Endodermal cell (in vitro differentiated cells): ENCODE measurements at regions not wholly inside any gene's neighbourhood (a gene's known extent, or its start where the extent isn't known, plus 50 kb on each side); places are given as distances from the start of the nearest gene placed in this dataset.

Experiments used
- DNase-seq: peaks from one replicate; pipeline ENCODE4 v3.0.0-alpha.2; 2017
- H3K27ac ChIP-seq: 2 replicates; pipeline ENCODE4 v1.5.1; 2013; ENCODE audit warnings: mild to moderate bottlenecking, low read depth, low read length, moderate library complexity
- H3K27me3 ChIP-seq: 2 replicates; pipeline ENCODE4 v1.6.1; 2013; ENCODE audit warnings: mild to moderate bottlenecking, low read length, moderate library complexity; ENCODE audit not compliant: insufficient read depth, control insufficient read depth, poor library complexity, severe bottlenecking
- H3K36me3 ChIP-seq: 2 replicates; pipeline ENCODE4 v1.7.0; 2013; ENCODE audit warnings: mild to moderate bottlenecking, low read length, moderate library complexity; ENCODE audit not compliant: control insufficient read depth, insufficient read depth
- H3K4me1 ChIP-seq: one replicate; pipeline ENCODE4 v1.7.0; 2013; ENCODE audit warnings: low read length; ENCODE audit not compliant: control insufficient read depth, insufficient read depth
- H3K4me3 ChIP-seq: 2 replicates; pipeline ENCODE4 v1.5.1; 2013; ENCODE audit warnings: mild to moderate bottlenecking, low read length, moderate library complexity
- H3K9ac ChIP-seq: 2 replicates; pipeline ENCODE4 v1.6.1; 2013; ENCODE audit warnings: mild to moderate bottlenecking, low read length, moderate library complexity; ENCODE audit not compliant: poor library complexity, severe bottlenecking; ENCODE audit errors: extremely low read depth
- H3K9me3 ChIP-seq: 2 replicates; pipeline ENCODE4 v1.6.1; 2013; ENCODE audit warnings: mild to moderate bottlenecking, low read length, moderate library complexity; ENCODE audit not compliant: control insufficient read depth
- H3K27ac Mint-ChIP-seq: 2 replicates; pipeline ENCODE4 v1.8.0; 2020; ENCODE audit warnings: mixed read lengths
- H3K27me3 Mint-ChIP-seq: 2 replicates; pipeline ENCODE4 v1.8.0; 2021; ENCODE audit warnings: mild to moderate bottlenecking, mixed read lengths; ENCODE audit not compliant: insufficient read depth
- H3K36me3 Mint-ChIP-seq: 2 replicates; pipeline ENCODE4 v1.8.0; 2020; ENCODE audit warnings: low read depth, mixed read lengths
- H3K4me1 Mint-ChIP-seq: 2 replicates; pipeline ENCODE4 v1.8.0; 2020; ENCODE audit warnings: mixed read lengths
- H3K4me3 Mint-ChIP-seq: 2 replicates; pipeline ENCODE4 v1.8.0; 2020; ENCODE audit warnings: mild to moderate bottlenecking, moderate library complexity, mixed read lengths
- H3K9me3 Mint-ChIP-seq: 2 replicates; pipeline ENCODE4 v1.8.0; 2020; ENCODE audit warnings: mild to moderate bottlenecking, mixed read lengths
- WGBS, 2 experiments: methylation state at CpG; one replicate each; pipeline versions ENCODE4 v1.1.5 to v1.1.7; 2013; ENCODE audit warnings: missing lambda C conversion rate in 2 of 2, mixed read lengths in 1 of 2; ENCODE audit not compliant: insufficient coverage in 1 of 2, insufficient read length in 1 of 2; 5-methylcytosine and 5-hydroxymethylcytosine counted together
- TF ChIP-seq, protein P1 (sequence below): fragments of 200-600 bp; sonication (generic); conservative IDR thresholded peaks from 2 replicates; pipeline ENCODE4 v1.5.0; 2021; ENCODE audit warnings: antibody characterized with exemption, mild to moderate bottlenecking

DNA sequence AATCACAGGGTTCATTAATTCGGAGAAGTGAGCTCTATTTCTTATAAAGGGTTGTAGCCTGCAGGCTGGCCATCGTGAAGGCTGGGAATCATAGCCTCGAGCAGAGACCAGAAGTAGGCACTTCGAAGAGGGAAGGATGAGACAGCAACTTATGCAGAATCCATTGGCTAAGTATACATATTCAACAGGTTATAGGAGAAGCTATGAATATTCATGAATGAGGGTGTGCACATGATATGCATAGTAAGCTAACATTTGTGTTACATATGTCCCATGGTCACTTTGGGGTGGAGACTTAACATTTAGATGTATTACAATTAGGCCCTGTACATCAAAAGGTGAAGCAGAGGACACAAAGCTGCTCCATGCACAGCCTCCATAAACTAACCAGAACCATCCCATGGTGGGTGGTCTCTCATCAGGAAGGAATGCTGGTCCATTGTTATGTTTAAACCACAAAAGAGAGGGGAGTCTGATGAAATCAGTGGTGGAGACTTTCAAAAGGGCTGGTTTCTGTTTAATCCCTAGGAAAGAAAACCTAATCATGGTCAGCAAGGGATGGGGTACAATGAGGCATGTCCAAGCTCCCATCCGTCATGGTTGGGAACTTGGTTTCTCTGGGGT is 80.8 kb upstream of the FHIT start:
- DNase-seq, result peak; percentile 59
- Histone ChIP-seq H3K4me3 (no peak overlapping the region), H3K36me3 (no peaks in the 10 kb centered on the region), H3K9ac (no peak overlapping the region), H3K27ac (no peak overlapping the region), H3K27me3 (no peaks in the 10 kb centered on the region), H3K9me3 (peaks cover 4% of the 10 kb centered on the region), H3K4me1 (no peaks in the 10 kb centered on the region)
- Mint-ChIP-seq H3K27ac (peak overlapping the region; percentile 56), H3K4me1 (peaks cover 21% of the 10 kb centered on the region), H3K9me3 (no peaks in the 10 kb centered on the region), H3K27me3 (no peaks in the 10 kb centered on the region), H3K36me3 (no peaks in the 10 kb centered on the region), H3K4me3 (no peak overlapping the region)
- TF ChIP-seq, protein P1, sequence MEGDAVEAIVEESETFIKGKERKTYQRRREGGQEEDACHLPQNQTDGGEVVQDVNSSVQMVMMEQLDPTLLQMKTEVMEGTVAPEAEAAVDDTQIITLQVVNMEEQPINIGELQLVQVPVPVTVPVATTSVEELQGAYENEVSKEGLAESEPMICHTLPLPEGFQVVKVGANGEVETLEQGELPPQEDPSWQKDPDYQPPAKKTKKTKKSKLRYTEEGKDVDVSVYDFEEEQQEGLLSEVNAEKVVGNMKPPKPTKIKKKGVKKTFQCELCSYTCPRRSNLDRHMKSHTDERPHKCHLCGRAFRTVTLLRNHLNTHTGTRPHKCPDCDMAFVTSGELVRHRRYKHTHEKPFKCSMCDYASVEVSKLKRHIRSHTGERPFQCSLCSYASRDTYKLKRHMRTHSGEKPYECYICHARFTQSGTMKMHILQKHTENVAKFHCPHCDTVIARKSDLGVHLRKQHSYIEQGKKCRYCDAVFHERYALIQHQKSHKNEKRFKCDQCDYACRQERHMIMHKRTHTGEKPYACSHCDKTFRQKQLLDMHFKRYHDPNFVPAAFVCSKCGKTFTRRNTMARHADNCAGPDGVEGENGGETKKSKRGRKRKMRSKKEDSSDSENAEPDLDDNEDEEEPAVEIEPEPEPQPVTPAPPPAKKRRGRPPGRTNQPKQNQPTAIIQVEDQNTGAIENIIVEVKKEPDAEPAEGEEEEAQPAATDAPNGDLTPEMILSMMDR, result no peak
- 90 to 91% methylated on average over 4 to 5 of the region's 5 CpGs for whole genome bisulfite sequencing, 2 experiments

DNA sequence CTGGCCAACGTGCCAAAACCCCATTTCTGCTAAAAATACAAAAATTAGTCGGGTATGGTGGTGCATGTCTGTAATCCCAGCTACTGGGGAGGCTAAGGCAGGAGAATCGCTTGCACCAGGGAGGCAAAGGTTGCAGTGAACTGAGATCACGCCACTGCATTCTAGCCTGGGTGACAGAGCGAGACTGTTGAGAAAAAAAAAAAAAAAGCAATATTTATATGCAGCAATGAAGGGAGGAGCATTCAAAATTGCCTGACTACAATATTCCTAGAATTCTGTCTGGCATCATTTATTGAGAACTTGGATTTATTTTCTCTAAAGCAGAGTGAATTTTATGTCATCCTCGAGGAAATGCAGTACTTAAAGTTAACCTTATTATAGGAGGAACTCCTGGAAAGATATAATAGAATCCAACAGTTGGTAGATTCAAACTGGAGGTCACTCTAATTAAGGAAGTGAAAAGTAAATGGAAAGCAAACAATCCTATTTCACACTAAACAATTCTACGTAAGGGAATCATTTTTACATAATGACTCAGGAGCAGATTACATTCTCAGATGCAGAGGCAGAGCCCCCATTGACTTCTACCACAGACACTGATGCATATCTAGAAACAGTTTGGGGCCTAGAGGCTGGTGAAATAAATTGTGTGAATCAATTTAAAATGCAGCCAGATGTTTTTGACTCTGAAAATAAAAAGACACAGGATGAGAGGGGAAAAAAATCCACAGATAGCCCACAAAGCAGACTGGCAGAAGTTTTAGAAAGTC is 82.1 kb upstream of the FHIT start:
- Mint-ChIP-seq H3K27ac (no peak overlapping the region), H3K36me3 (no peaks in the 10 kb centered on the region), H3K4me1 (peaks cover 21% of the 10 kb centered on the region), H3K4me3 (no peak overlapping the region), H3K27me3 (no peaks in the 10 kb centered on the region), H3K9me3 (peaks cover under 1% of the 10 kb centered on the region)
- Histone ChIP-seq H3K27ac (no peak overlapping the region), H3K9me3 (peaks cover 4% of the 10 kb centered on the region), H3K36me3 (no peaks in the 10 kb centered on the region), H3K4me1 (no peaks in the 10 kb centered on the region), H3K4me3 (no peak overlapping the region), H3K9ac (no peak overlapping the region), H3K27me3 (no peaks in the 10 kb centered on the region)
- 79 to 87% methylated on average over 5 to 7 of the region's 7 CpGs for WGBS, 2 experiments
- TF ChIP-seq, protein P1, result no peak
- no peak for DNase-seq

DNA sequence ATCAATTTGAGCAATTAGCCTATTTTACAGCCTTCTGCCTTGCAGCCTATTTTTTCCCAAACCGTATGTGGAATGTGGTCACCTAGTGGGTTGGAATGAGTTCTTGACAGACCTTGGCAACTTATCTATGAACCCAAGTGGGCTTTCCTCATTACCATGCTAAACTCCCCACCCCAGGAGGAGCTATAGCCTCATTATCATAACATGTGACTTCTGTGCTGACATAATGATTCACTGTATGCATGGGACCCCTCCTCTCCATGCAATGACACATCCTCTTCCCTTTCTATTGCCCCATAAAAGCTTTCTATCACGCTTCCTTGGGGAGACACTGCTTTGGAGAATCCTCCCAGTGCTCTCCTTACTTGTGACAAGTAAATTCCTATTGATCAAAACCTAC is 83.5 kb upstream of the FHIT start:
- Mint-ChIP-seq H3K4me1 (peaks cover 21% of the 10 kb centered on the region), H3K27me3 (no peaks in the 10 kb centered on the region), H3K27ac (no peak overlapping the region), H3K9me3 (peaks cover 3% of the 10 kb centered on the region), H3K4me3 (no peak overlapping the region), H3K36me3 (no peaks in the 10 kb centered on the region)
- TF ChIP-seq, protein P1, result no peak
- Histone ChIP-seq H3K27ac (no peak overlapping the region), H3K9ac (no peak overlapping the region), H3K4me1 (no peaks in the 10 kb centered on the region), H3K4me3 (no peak overlapping the region), H3K27me3 (no peaks in the 10 kb centered on the region), H3K9me3 (peaks cover 4% of the 10 kb centered on the region), H3K36me3 (no peaks in the 10 kb centered on the region)
- DNase-seq, result no peak
- WGBS, 2 experiments, result 67 to 93% methylated on average over 1 to 2 of the region's 2 CpGs
